Left lung (tissue), 4 donors: ENCODE measurements at regions not wholly inside any gene's neighbourhood (a gene's known extent, or its start where the extent isn't known, plus 50 kb on each side); places are given as distances from the start of the nearest gene placed in this dataset.

Experiments
- ATAC-seq: fragments of 200-7000 bp; cut with Tn5 transposase; one replicate; pipeline ENCODE4 v1.9.1; 2020; ENCODE audit warnings: moderate library complexity
- DNase-seq, 4 donors: peaks; one replicate each; pipeline ENCODE4 v3.0.0-alpha.2; 2013 to 2020
- H3K27ac ChIP-seq, 2 donors: fragments of 200-600 bp; sonication (generic) in 1 of 2; one replicate each; pipeline versions ENCODE4 v1.5.0 to v1.8.0; 2020 to 2021
- H3K27me3 ChIP-seq, 2 donors: fragments of 200-600 bp; sonication (generic) in 1 of 2; one replicate each; pipeline versions ENCODE4 v1.5.0 to v1.8.0; 2020 to 2021
- H3K36me3 ChIP-seq, 2 donors: fragments of 200-600 bp; sonication (generic) in 1 of 2; one replicate each; pipeline versions ENCODE4 v1.5.0 to v1.8.0; 2020 to 2021
- H3K4me1 ChIP-seq, 2 donors: fragments of 200-600 bp; one replicate each; pipeline ENCODE4 v1.8.0; 2021
- H3K4me3 ChIP-seq, 2 donors: fragments of 200-600 bp; sonication (generic) in 1 of 2; one replicate each; pipeline versions ENCODE4 v1.5.0 to v1.8.0; 2020 to 2021; ENCODE audit warnings: mild to moderate bottlenecking in 1 of 2
- H3K9me3 ChIP-seq, 2 donors: fragments of 200-600 bp; sonication (generic) in 1 of 2; one replicate each; pipeline versions ENCODE4 v1.5.0 to v1.8.0; 2020 to 2021
- intact Hi-C, 2 donors: fragments of 100-400 bp; cut with DNase I; formaldehyde crosslinking; loops; one replicate each; pipeline versions ENCODE4 v1.11.2 to v1.14.2; 2022
- TF ChIP-seq, protein P1 (sequence below), 2 donors: fragments of 200-600 bp; sonication (generic) in 1 of 2; IDR thresholded peaks; one replicate each; pipeline versions ENCODE4 v1.5.0 to v1.8.0; 2021; ENCODE audit warnings: antibody characterized with exemption in 2 of 2
- donor health status: DM: no; HTN: yes; CAD: no.
- donor health status: DM: no; HTN: no; CAD: no.

GRCh38 chr2:8054070-8054469 lies 627.8 kb upstream of the ID2 start:
- TF ChIP-seq, protein P1, sequence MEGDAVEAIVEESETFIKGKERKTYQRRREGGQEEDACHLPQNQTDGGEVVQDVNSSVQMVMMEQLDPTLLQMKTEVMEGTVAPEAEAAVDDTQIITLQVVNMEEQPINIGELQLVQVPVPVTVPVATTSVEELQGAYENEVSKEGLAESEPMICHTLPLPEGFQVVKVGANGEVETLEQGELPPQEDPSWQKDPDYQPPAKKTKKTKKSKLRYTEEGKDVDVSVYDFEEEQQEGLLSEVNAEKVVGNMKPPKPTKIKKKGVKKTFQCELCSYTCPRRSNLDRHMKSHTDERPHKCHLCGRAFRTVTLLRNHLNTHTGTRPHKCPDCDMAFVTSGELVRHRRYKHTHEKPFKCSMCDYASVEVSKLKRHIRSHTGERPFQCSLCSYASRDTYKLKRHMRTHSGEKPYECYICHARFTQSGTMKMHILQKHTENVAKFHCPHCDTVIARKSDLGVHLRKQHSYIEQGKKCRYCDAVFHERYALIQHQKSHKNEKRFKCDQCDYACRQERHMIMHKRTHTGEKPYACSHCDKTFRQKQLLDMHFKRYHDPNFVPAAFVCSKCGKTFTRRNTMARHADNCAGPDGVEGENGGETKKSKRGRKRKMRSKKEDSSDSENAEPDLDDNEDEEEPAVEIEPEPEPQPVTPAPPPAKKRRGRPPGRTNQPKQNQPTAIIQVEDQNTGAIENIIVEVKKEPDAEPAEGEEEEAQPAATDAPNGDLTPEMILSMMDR (IDR thresholded peaks at IDR 0.05) = no peak
- intact Hi-C loops = no loop called here
- H3K4me1 ChIP-seq = peaks cover 0 to 5% of the 10 kb centered on the region in 2 donors

GRCh38 chr2:8058652-8059051 lies 623.2 kb upstream of the ID2 start:
- DNase-seq (peak in 1 of 4 donors; percentile 10), ATAC-seq (peak; percentile 33)
- no peaks in the 10 kb centered on the region for H3K27me3 ChIP-seq
- TF ChIP-seq, protein P1 (IDR thresholded peaks at IDR 0.05) = no peak
- H3K4me1 ChIP-seq = peaks cover 0 to 5% of the 10 kb centered on the region in 2 donors
- H3K36me3 ChIP-seq = no peaks in the 10 kb centered on the region
- peak overlapping the region in 1 of 2 donors; percentile 67 for H3K27ac ChIP-seq
- H3K4me3 ChIP-seq = no peak overlapping the region
- no peaks in the 10 kb centered on the region for H3K9me3 ChIP-seq
- intact Hi-C loops = no loop called here

More at GRCh38 chr2:8054070-8054469, 627.8 kb upstream of the ID2 start:
- H3K36me3 ChIP-seq = no peaks in the 10 kb centered on the region
- no peak overlapping the region for H3K27ac ChIP-seq
- ATAC-seq = no peak
- H3K9me3 ChIP-seq = no peaks in the 10 kb centered on the region
- no peak for DNase-seq
- H3K4me3 ChIP-seq = no peak overlapping the region
- no peaks in the 10 kb centered on the region for H3K27me3 ChIP-seq

DNA sequence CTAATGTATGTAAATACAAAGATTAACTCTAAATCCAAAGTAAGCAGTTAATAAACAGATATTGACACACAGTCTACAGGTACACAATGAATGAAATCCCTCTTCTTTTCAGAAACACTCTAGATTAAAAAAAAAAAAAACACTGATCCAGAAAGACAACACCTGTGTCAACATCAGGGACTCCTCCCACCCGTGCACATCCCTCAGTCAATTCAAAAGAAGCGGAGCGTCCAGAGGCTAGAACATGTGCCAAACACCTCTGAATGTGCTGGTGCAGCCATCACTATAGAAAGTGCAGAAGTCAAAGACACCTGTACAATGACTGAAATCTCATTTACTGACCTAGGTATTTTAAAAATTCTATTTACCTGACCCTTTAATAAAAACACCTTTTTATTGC lies 622.6 kb upstream of the ID2 start:
- no peak for ATAC-seq

DNA sequence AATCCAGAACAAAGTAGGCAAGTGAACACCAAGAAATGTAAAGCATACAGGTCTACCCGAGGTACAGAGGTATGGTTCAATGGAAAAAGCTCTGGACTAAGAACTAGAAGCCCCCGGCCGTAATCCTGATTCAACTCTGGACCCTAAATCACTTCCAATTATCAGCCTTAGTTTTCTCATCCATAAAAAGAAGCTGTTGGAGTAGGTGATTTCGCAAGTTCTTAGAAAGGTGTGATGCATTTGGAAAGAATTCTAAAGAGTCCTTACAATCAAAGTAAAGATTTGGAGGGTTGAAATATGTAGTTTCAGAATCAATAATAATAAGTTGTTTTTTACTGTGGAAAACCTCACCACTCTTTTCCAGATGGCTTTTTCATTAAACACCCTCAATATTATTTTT lies 622.1 kb upstream of the ID2 start:
- intact Hi-C loops = no loop called here
- Histone ChIP-seq H3K4me3 (no peak overlapping the region), H3K4me1 (peaks cover 0 to 5% of the 10 kb centered on the region in 2 donors), H3K9me3 (peaks cover 0 to 2% of the 10 kb centered on the region in 2 donors), H3K27me3 (no peaks in the 10 kb centered on the region), H3K27ac (no peak overlapping the region), H3K36me3 (no peaks in the 10 kb centered on the region)
- DNase-seq (no peak), ATAC-seq (no peak)
- TF ChIP-seq, protein P1 (IDR thresholded peaks at IDR 0.05) = no peak

More for the DNA sequence above, 622.6 kb upstream of the ID2 start:
- TF ChIP-seq, protein P1 (IDR thresholded peaks at IDR 0.05) = no peak
- no peaks in the 10 kb centered on the region for H3K36me3 ChIP-seq
- intact Hi-C loops = no loop called here
- no peak overlapping the region for H3K27ac ChIP-seq
- no peaks in the 10 kb centered on the region for H3K9me3 ChIP-seq
- no peak for DNase-seq
- H3K4me1 ChIP-seq = peaks cover 0 to 5% of the 10 kb centered on the region in 2 donors
- H3K4me3 ChIP-seq = no peak overlapping the region
- no peaks in the 10 kb centered on the region for H3K27me3 ChIP-seq

GRCh38 chr2:8061219-8061618 lies 620.6 kb upstream of the ID2 start:
- Histone ChIP-seq H3K27ac (no peak overlapping the region), H3K36me3 (no peaks in the 10 kb centered on the region), H3K4me1 (peaks cover 0 to 5% of the 10 kb centered on the region in 2 donors), H3K9me3 (peaks cover 0 to 2% of the 10 kb centered on the region in 2 donors), H3K27me3 (no peaks in the 10 kb centered on the region), H3K4me3 (no peak overlapping the region)
- no peak for DNase-seq
- intact Hi-C loops = no loop called here
- TF ChIP-seq, protein P1 (IDR thresholded peaks at IDR 0.05) = no peak
- ATAC-seq = no peak
